ENCODE measurements at regions not wholly inside any gene's neighbourhood (a gene's known extent, or its start where the extent isn't known, plus 50 kb on each side); places are given as distances from the start of the nearest gene placed in this dataset.

GRCh38 chr2:136251885-136252585 lies 134.1 kb upstream of the CXCR4 start:
- H3K27me3 ChIP-seq, result no peaks in the 10 kb centered on the region
- no peaks in the 10 kb centered on the region for H3K36me3 ChIP-seq
- no peaks in the 10 kb centered on the region for H3K9me3 ChIP-seq
- WGBS, 2 donors, result 75 to 87% methylated on average over 5 of the region's 5 CpGs
- ATAC-seq (no peak), FAIRE-seq (no peak), DNase-seq (no peak)
- intact Hi-C loops (cut with DNase I), result no loop called here
- no peaks in the 10 kb centered on the region for H3K4me1 ChIP-seq
- no peak overlapping the region for H3K27ac ChIP-seq
- no peak overlapping the region for H3K4me3 ChIP-seq
- no peak for TF ChIP-seq CTCF (IDR thresholded peaks at IDR 0.05)

- Histone ChIP-seq H3K27ac (no peak overlapping the region), H3K9me3 (no peaks in the 10 kb centered on the region), H3K36me3 (no peaks in the 10 kb centered on the region), H3K4me1 (no peaks in the 10 kb centered on the region), H3K27me3 (no peaks in the 10 kb centered on the region), H3K4me3 (no peak overlapping the region)
- intact Hi-C loops (cut with DNase I), result no loop called here
- no peak for ATAC-seq
- TF ChIP-seq CTCF (IDR thresholded peaks at IDR 0.05), result no peak
- WGBS, 2 donors, result 61 to 72% methylated on average over 5 of the region's 5 CpGs
- FAIRE-seq, result no peak
- no peak for DNase-seq
Observed at GRCh38 chr2:136251197-136251884, 133.4 kb upstream of the CXCR4 start.

GRCh38 chr2:136250131-136250530 lies 132.2 kb upstream of the CXCR4 start:
- TF ChIP-seq CTCF (IDR thresholded peaks at IDR 0.05), result no peak
- DNase-seq (no peak), FAIRE-seq (no peak), ATAC-seq (no peak)
- H3K4me1 ChIP-seq, result no peaks in the 10 kb centered on the region
- no peaks in the 10 kb centered on the region for H3K27me3 ChIP-seq
- no peaks in the 10 kb centered on the region for H3K9me3 ChIP-seq
- intact Hi-C loops (cut with DNase I), result no loop called here
- WGBS, 2 donors, result 72% methylated on average over 3 of the region's 3 CpGs
- H3K4me3 ChIP-seq, result no peak overlapping the region
- H3K36me3 ChIP-seq, result no peaks in the 10 kb centered on the region
- H3K27ac ChIP-seq, result no peak overlapping the region

GRCh38 chr2:136248907-136249306 lies 131.0 kb upstream of the CXCR4 start:
- Histone ChIP-seq H3K27me3 (no peaks in the 10 kb centered on the region), H3K36me3 (no peaks in the 10 kb centered on the region), H3K27ac (no peak overlapping the region), H3K4me3 (no peak overlapping the region), H3K9me3 (no peaks in the 10 kb centered on the region), H3K4me1 (no peaks in the 10 kb centered on the region)
- no peak for DNase-seq
- 61 to 77% methylated on average over 2 of the region's 2 CpGs for WGBS, 2 donors
- ATAC-seq, result no peak
- intact Hi-C loops (cut with DNase I), result no loop called here
- no peak for FAIRE-seq
- TF ChIP-seq CTCF (IDR thresholded peaks at IDR 0.05), result no peak

GRCh38 chr2:136248242-136248641 lies 130.3 kb upstream of the CXCR4 start:
- WGBS, 2 donors, result 38 to 50% methylated on average over 2 of the region's 2 CpGs
- no peaks in the 10 kb centered on the region for H3K9me3 ChIP-seq
- no peaks in the 10 kb centered on the region for H3K27me3 ChIP-seq
- no peak for TF ChIP-seq CTCF (IDR thresholded peaks at IDR 0.05)
- no peak overlapping the region for H3K4me3 ChIP-seq
- no peaks in the 10 kb centered on the region for H3K36me3 ChIP-seq
- no peak overlapping the region for H3K27ac ChIP-seq
- DNase-seq (no peak), ATAC-seq (no peak), FAIRE-seq (no peak)
- intact Hi-C loops (cut with DNase I), result no loop called here
- H3K4me1 ChIP-seq, result no peaks in the 10 kb centered on the region
